GM06990 (cell line): ENCODE measurements at regions not wholly inside any gene's neighbourhood (a gene's known extent, or its start where the extent isn't known, plus 50 kb on each side); places are given as distances from the start of the nearest gene placed in this dataset.

Source experiments
- DNase-seq: peaks from one replicate; pipeline ENCODE4 v3.0.0-alpha.2; 2011; ENCODE audit not compliant: insufficient read length; ENCODE audit errors: extremely low read depth
- H3K27me3 ChIP-seq: replicated peaks from 2 replicates; pipeline ENCODE4 v1.6.0; 2011; ENCODE audit warnings: low read length; ENCODE audit not compliant: control insufficient read depth, insufficient read depth
- H3K36me3 ChIP-seq: 2 replicates; pipeline ENCODE4 v1.5.1; 2011; ENCODE audit warnings: low read length; ENCODE audit not compliant: control insufficient read depth, insufficient read depth
- H3K4me3 ChIP-seq: replicated peaks from 2 replicates; pipeline ENCODE4 v1.5.1; 2011; ENCODE audit warnings: low read depth, mild to moderate bottlenecking, control low read depth, low read length
- CTCF ChIP-seq: IDR thresholded peaks from 2 replicates; pipeline ENCODE4 v1.5.1; 2011; ENCODE audit warnings: low read length, control low read depth, mild to moderate bottlenecking, inconsistent platforms; ENCODE audit not compliant: insufficient read depth, poor library complexity, severe bottlenecking

- H3K4me3 ChIP-seq: no peak overlapping the region
- no peak for DNase-seq
- TF ChIP-seq CTCF: no peak
Measured at GRCh38 chr5:77928776-77929300, 152.7 kb upstream of the TBCA start.

GRCh38 chr5:77926337-77926736 lies 150.2 kb upstream of the TBCA start:
- Histone ChIP-seq H3K4me3 (no peak overlapping the region), H3K36me3 (no peaks in the 10 kb centered on the region), H3K27me3 (no peaks in the 10 kb centered on the region)
- no peak for TF ChIP-seq CTCF
- DNase-seq: no peak

More at GRCh38 chr5:77928776-77929300, 152.7 kb upstream of the TBCA start:
- Histone ChIP-seq H3K27me3 (no peaks in the 10 kb centered on the region), H3K36me3 (no peaks in the 10 kb centered on the region)

GRCh38 chr5:77925503-77925902 lies 149.4 kb upstream of the TBCA start:
- DNase-seq: no peak
- TF ChIP-seq CTCF: no peak
- Histone ChIP-seq H3K4me3 (no peak overlapping the region), H3K27me3 (no peaks in the 10 kb centered on the region), H3K36me3 (no peaks in the 10 kb centered on the region)

- Histone ChIP-seq H3K36me3 (no peaks in the 10 kb centered on the region), H3K27me3 (no peaks in the 10 kb centered on the region), H3K4me3 (no peak overlapping the region)
- no peak for DNase-seq
- no peak for TF ChIP-seq CTCF
Measured at GRCh38 chr5:77924081-77924480, 147.9 kb upstream of the TBCA start.

- no peak for DNase-seq
- Histone ChIP-seq H3K27me3 (no peaks in the 10 kb centered on the region), H3K36me3 (no peaks in the 10 kb centered on the region), H3K4me3 (no peak overlapping the region)
- no peak for TF ChIP-seq CTCF
Measured at GRCh38 chr5:77923666-77924065, 147.5 kb upstream of the TBCA start.
